B cell (primary cell): ENCODE measurements at regions not wholly inside any gene's neighbourhood (a gene's known extent, or its start where the extent isn't known, plus 50 kb on each side); places are given as distances from the start of the nearest gene placed in this dataset.

ENCODE experiments used
- ATAC-seq: fragments of 200-7000 bp; cut with Tn5 transposase; one replicate; pipeline ENCODE4 v1.10.0; 2021; ENCODE audit warnings: low read depth, mild to moderate bottlenecking, moderate number of reproducible peaks, moderate library complexity
- CTCF ChIA-PET: fragments of 350-600 bp; sonication (Branson Sonifier 250); formaldehyde crosslinking; loops from one replicate; lab custom pipeline; 2021; ENCODE audit warnings: antibody characterized with exemption, inconsistent platforms; lab: Charles Lee
- POLR2A ChIA-PET: fragments of 350-600 bp; sonication (Branson Sonifier 250); formaldehyde crosslinking; loops from one replicate; lab custom pipeline; 2021; ENCODE audit warnings: antibody characterized with exemption; lab: Charles Lee
- DNase-seq: peaks from one replicate; pipeline ENCODE4 v3.0.0; 2013
- H2AFZ ChIP-seq: 2 replicates; pipeline ENCODE4 v1.6.1; 2012; ENCODE audit warnings: mild to moderate bottlenecking, low read depth, low read length; ENCODE audit not compliant: insufficient read depth, poor library complexity, severe bottlenecking
- H3K27ac ChIP-seq, 2 donors: 1 replicate in 1 of 2; 2 replicates in 1 of 2; pipeline ENCODE4 v1.5.1; 2012 to 2013; ENCODE audit warnings: low read length in 2 of 2, mild to moderate bottlenecking in 2 of 2, moderate library complexity in 1 of 2
- H3K27me3 ChIP-seq, 4 experiments: fragments of 200-600 bp in 1 of 4; sonication (generic) in 1 of 4; replicated peaks in 1 of 4; 1 replicate in 2 of 4; 2 replicates in 2 of 4; pipeline versions ENCODE4 v1.6.1 to v1.7.0; 2013 to 2016; ENCODE audit warnings: low read length in 3 of 4, mild to moderate bottlenecking in 2 of 4, mixed read lengths in 1 of 4, moderate library complexity in 1 of 4; ENCODE audit not compliant: insufficient read depth in 4 of 4, control insufficient read depth in 3 of 4; ENCODE audit errors: control extremely low read depth in 1 of 4
- H3K36me3 ChIP-seq, 2 experiments: replicated peaks in 1 of 2; 1 replicate in 1 of 2; 2 replicates in 1 of 2; pipeline versions ENCODE4 v1.6.1 to v1.7.1; 2013; ENCODE audit warnings: low read length in 1 of 2; ENCODE audit not compliant: insufficient read depth in 2 of 2, control insufficient read depth in 1 of 2; ENCODE audit errors: control extremely low read depth in 1 of 2, extremely low read depth in 1 of 2
- H3K4me1 ChIP-seq, 2 donors: fragments of 200-600 bp in 1 of 2; sonication (generic) in 1 of 2; 1 replicate in 1 of 2; 2 replicates in 1 of 2; pipeline versions ENCODE4 v1.5.1 to v1.6.1; 2013 to 2017; ENCODE audit warnings: low read length in 2 of 2; ENCODE audit not compliant: control insufficient read depth in 2 of 2, insufficient read depth in 2 of 2
- H3K4me2 ChIP-seq: replicated peaks from 2 replicates; pipeline ENCODE3; 2012; ENCODE audit warnings: mild to moderate bottlenecking, low read depth, low read length; ENCODE audit not compliant: poor library complexity, severe bottlenecking
- H3K4me3 ChIP-seq, 5 experiments: fragments of 200-600 bp in 1 of 5; sonication (generic) in 1 of 5; 1 replicate in 3 of 5; 2 replicates in 2 of 5; pipeline versions ENCODE4 v1.5.1 to v1.7.0; 2011 to 2016; ENCODE audit warnings: low read length in 4 of 5, mild to moderate bottlenecking in 4 of 5, low read depth in 2 of 5, control low read depth in 1 of 5, moderate library complexity in 1 of 5; ENCODE audit not compliant: insufficient read depth in 1 of 5; ENCODE audit errors: control extremely low read depth in 1 of 5, extremely low read depth in 1 of 5
- H3K79me2 ChIP-seq: fragments of 200-600 bp; sonication (generic); one replicate; pipeline ENCODE4 v1.6.0; 2016; ENCODE audit warnings: low read length; ENCODE audit not compliant: control insufficient read depth, insufficient read depth
- H3K9ac ChIP-seq: fragments of 200-600 bp; sonication (generic); 2 replicates; pipeline ENCODE4 v1.6.1; 2017; ENCODE audit warnings: mild to moderate bottlenecking, low read length, moderate library complexity
- H3K9me3 ChIP-seq, 3 donors: one replicate each; pipeline versions ENCODE4 v1.6.1 to v1.7.1; 2013; ENCODE audit warnings: low read length in 2 of 3; ENCODE audit not compliant: control insufficient read depth in 2 of 3, insufficient read depth in 1 of 3; ENCODE audit errors: control extremely low read depth in 1 of 3
- H4K20me1 ChIP-seq: 2 replicates; pipeline ENCODE4 v1.6.0; 2012; ENCODE audit warnings: mild to moderate bottlenecking, low read length; ENCODE audit not compliant: insufficient read depth, control insufficient read depth, poor library complexity, severe bottlenecking
- H3K27ac Mint-ChIP-seq: one replicate; pipeline ENCODE4 v1.8.0; 2021; ENCODE audit warnings: mixed read lengths
- H3K27me3 Mint-ChIP-seq: one replicate; pipeline ENCODE4 v1.8.0; 2021; ENCODE audit warnings: mixed read lengths
- H3K4me1 Mint-ChIP-seq: one replicate; pipeline ENCODE4 v1.8.0; 2021; ENCODE audit warnings: mixed read lengths
- H3K4me3 Mint-ChIP-seq: one replicate; pipeline ENCODE4 v1.8.0; 2021; ENCODE audit warnings: mixed read lengths
- H3K9me3 Mint-ChIP-seq: one replicate; pipeline ENCODE4 v1.8.0; 2022; ENCODE audit warnings: mixed read lengths; ENCODE audit not compliant: insufficient read depth
- EZH2 ChIP-seq: IDR thresholded peaks from 2 replicates; pipeline ENCODE4 v1.6.1; 2012; ENCODE audit warnings: borderline replicate concordance, low read depth, mild to moderate bottlenecking, moderate library complexity, low read length; ENCODE audit not compliant: insufficient read depth, poor library complexity, severe bottlenecking
- WGBS: methylation state at CpG from one replicate; pipeline ENCODE4 v1.1.5; 2013; ENCODE audit warnings: missing lambda C conversion rate; ENCODE audit not compliant: insufficient coverage; 5-methylcytosine and 5-hydroxymethylcytosine counted together
- intact Hi-C: fragments of 100-400 bp; cut with micrococcal nuclease; formaldehyde crosslinking; loops from one replicate; pipeline ENCODE4 v1.10.0; 2022
- TF ChIP-seq, protein P1 (sequence below): fragments of 200-600 bp; IDR thresholded peaks from one replicate; pipeline ENCODE4 v1.8.0; 2022; ENCODE audit warnings: antibody characterized with exemption, mild to moderate bottlenecking

DNA sequence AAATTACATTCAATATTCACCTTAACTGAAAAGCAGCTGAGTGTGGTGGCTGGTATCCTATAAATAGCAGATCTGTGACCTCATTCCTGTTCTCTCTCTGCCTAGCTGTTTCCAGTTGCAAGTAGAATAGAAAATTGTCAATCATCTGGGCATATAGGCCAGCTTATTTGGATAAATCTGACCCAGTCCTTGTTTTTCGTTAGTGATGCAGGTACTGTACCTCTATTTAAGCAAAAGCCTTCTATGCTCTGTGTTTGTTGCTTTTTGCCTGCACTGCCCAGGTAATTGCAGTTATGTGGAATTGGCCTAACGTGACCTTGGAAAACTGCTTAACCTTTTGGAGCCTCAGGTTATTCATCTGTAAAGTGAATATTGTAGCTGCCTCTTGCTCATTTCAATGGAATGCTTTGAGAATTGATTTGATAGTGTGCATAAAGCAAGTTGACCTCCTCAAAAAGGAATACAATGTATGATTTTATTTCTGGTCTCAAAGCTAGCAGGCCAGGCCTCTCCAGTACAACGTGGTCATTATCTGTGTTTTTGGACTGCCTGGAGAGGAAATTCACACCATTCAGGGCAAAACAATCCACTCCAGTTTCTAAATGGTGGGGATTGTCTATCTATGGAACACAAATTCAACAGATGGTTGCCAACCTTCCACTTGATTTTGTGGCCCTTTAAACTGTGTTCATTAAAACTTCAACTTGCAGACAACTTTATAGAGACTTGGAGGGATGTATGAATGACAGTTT is 508.7 kb upstream of the CITED2 start:
- H2AFZ ChIP-seq = peak overlapping the region; percentile 37
- no peaks in the 10 kb centered on the region for H3K36me3 ChIP-seq
- no peak for ATAC-seq
- intact Hi-C loops = loop anchor here (5.0 kb wide), 2 partner anchors 559 to 1679 kb away; no protein-coding TSS in a partner anchor
- 60% methylated on average over 2 of the region's 3 CpGs for WGBS
- POLR2A ChIA-PET = no interaction called here
- H3K27ac Mint-ChIP-seq = peak overlapping the region; percentile 10
- H3K27me3 Mint-ChIP-seq = peaks cover 3% of the 10 kb centered on the region
- no peak for DNase-seq
- no peak for TF ChIP-seq EZH2
- TF ChIP-seq, protein P1, sequence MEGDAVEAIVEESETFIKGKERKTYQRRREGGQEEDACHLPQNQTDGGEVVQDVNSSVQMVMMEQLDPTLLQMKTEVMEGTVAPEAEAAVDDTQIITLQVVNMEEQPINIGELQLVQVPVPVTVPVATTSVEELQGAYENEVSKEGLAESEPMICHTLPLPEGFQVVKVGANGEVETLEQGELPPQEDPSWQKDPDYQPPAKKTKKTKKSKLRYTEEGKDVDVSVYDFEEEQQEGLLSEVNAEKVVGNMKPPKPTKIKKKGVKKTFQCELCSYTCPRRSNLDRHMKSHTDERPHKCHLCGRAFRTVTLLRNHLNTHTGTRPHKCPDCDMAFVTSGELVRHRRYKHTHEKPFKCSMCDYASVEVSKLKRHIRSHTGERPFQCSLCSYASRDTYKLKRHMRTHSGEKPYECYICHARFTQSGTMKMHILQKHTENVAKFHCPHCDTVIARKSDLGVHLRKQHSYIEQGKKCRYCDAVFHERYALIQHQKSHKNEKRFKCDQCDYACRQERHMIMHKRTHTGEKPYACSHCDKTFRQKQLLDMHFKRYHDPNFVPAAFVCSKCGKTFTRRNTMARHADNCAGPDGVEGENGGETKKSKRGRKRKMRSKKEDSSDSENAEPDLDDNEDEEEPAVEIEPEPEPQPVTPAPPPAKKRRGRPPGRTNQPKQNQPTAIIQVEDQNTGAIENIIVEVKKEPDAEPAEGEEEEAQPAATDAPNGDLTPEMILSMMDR = no peak
- H4K20me1 ChIP-seq = no peaks in the 10 kb centered on the region
- CTCF ChIA-PET = interaction anchor here (1.4 to 2.3 kb wide), 2 partner anchors 21 to 1677 kb away, joined by 3 to 7 read pairs; no protein-coding TSS in a partner anchor
- peaks cover 24 to 25% of the 10 kb centered on the region in 2 donors for H3K4me1 ChIP-seq
- no peaks in the 10 kb centered on the region for H3K9me3 Mint-ChIP-seq
- no peaks in the 10 kb centered on the region for H3K9me3 ChIP-seq
- no peaks in the 10 kb centered on the region for H3K79me2 ChIP-seq
- H3K4me2 ChIP-seq = peak overlapping the region; percentile 25
- peak overlapping the region in 1 of 2 donors; percentile 2 for H3K27ac ChIP-seq
- no peak overlapping the region for H3K9ac ChIP-seq
- no peak overlapping the region for H3K4me3 ChIP-seq
- no peaks in the 10 kb centered on the region for H3K27me3 ChIP-seq
- H3K4me3 Mint-ChIP-seq = no peak overlapping the region
- H3K4me1 Mint-ChIP-seq = peaks cover 24% of the 10 kb centered on the region

DNA sequence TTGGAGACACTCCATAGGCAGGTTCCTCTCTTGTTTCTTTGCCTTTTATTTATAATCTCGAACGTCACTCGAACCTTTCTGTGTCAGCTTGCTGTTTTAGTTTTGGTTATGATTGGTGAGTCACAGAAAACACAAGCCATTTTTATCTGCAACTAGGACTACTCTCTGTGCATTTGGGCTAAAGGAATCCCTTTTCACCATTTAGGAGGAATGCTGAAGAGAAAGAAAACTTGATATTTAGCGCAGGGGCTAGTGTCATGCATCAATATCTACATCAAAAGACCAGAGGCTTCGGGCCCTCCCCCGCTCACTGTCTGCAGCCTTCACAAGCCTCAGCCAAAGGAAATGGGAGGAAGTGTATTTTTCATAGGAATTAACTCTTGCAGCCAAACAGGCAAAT is 507.8 kb upstream of the CITED2 start:
- peaks cover 24% of the 10 kb centered on the region for H3K4me1 Mint-ChIP-seq
- TF ChIP-seq EZH2 = no peak
- TF ChIP-seq, protein P1 = no peak
- H3K4me3 Mint-ChIP-seq = no peak overlapping the region
- ChIA-PET CTCF (interaction anchor here (1.3 to 2.3 kb wide), 4 partner anchors 22 to 1683 kb away, joined by 3 to 7 read pairs (median 4); no protein-coding TSS in a partner anchor), POLR2A (no interaction called here)
- Histone ChIP-seq H3K27me3 (no peaks in the 10 kb centered on the region), H3K36me3 (no peaks in the 10 kb centered on the region), H3K27ac (no peak overlapping the region), H3K79me2 (no peaks in the 10 kb centered on the region), H3K4me1 (peaks cover 24 to 25% of the 10 kb centered on the region in 2 donors), H3K4me2 (no peak overlapping the region), H3K9ac (no peak overlapping the region), H2AFZ (peak overlapping the region; percentile 18), H3K4me3 (no peak overlapping the region), H3K9me3 (no peaks in the 10 kb centered on the region), H4K20me1 (no peaks in the 10 kb centered on the region)
- H3K27ac Mint-ChIP-seq = no peak overlapping the region
- ATAC-seq (no peak), DNase-seq (no peak)
- intact Hi-C loops = loop anchor here (5.0 kb wide), 2 partner anchors 560 to 1680 kb away; no protein-coding TSS in a partner anchor
- H3K27me3 Mint-ChIP-seq = peaks cover 3% of the 10 kb centered on the region
- no CpG with 5 or more reads among the region's 6 CpGs for WGBS
- no peaks in the 10 kb centered on the region for H3K9me3 Mint-ChIP-seq
